ENCODE measurements at regions not wholly inside any gene's neighbourhood (a gene's known extent, or its start where the extent isn't known, plus 50 kb on each side); places are given as distances from the start of the nearest gene placed in this dataset.

DNA sequence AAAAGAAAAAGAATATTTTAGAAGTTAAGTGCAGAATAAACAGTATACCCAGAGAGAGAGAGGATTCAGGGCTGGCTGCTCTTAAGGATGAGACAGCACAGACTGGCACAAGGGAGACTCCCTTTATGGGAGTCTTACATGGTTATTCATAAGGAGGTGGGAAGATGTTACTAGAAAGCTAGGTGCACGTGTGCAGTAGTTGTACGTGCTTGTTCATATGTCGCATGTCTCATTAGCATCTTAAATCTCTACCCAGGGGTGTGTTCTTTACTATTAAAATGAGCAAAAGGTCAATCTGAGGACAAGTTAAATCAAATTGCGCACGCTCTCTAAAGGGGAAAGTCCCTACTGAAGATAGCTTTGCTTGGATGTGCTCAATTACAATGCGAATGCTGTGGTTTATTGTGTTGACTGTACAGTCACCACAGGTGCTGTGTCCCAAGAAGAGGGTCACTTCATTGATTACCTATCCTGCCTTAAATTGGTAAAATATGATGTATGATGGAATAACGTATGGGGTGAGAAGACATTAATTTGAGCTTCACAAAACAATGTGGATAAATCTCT is 368.0 kb upstream of the SPHKAP start:
- no peak for TF ChIP-seq POLR2A (IDR thresholded peaks at IDR 0.05; ENCODE audit: low read length)
- TF ChIP-seq GATA1 (IDR thresholded peaks at IDR 0.05; ENCODE audit: low read depth, low read length): no peak
